Heart right ventricle (tissue), 16 donors: ENCODE measurements at regions not wholly inside any gene's neighbourhood (a gene's known extent, or its start where the extent isn't known, plus 50 kb on each side); places are given as distances from the start of the nearest gene placed in this dataset.

Source experiments
- ATAC-seq, 8 donors: fragments of 200-7000 bp; cut with Tn5 transposase; one replicate each; pipeline ENCODE4 v1.9.1; 2020; ENCODE audit warnings: mild to moderate bottlenecking in 8 of 8, moderate library complexity in 8 of 8, moderate number of reproducible peaks in 1 of 8
- DNase-seq, 2 donors: peaks; one replicate each; pipeline ENCODE4 v3.0.0-alpha.2; 2020
- H3K27ac ChIP-seq, 10 donors: fragments of 200-600 bp; sonication (generic) in 2 of 10; one replicate each; pipeline versions ENCODE4 v1.5.0 to v1.8.0; 2020 to 2022; ENCODE audit warnings: mild to moderate bottlenecking in 3 of 10
- H3K27me3 ChIP-seq, 7 donors: fragments of 200-600 bp; one replicate each; pipeline ENCODE4 v1.8.0; 2021 to 2022; ENCODE audit warnings: mild to moderate bottlenecking in 2 of 7
- H3K36me3 ChIP-seq, 9 donors: fragments of 200-600 bp; sonication (generic) in 1 of 9; one replicate each; pipeline versions ENCODE4 v1.5.0 to v1.8.0; 2020 to 2022; ENCODE audit warnings: mild to moderate bottlenecking in 2 of 9
- H3K4me1 ChIP-seq, 9 donors: fragments of 200-600 bp; sonication (generic) in 1 of 9; one replicate each; pipeline versions ENCODE4 v1.5.0 to v1.8.0; 2020 to 2022; ENCODE audit warnings: mild to moderate bottlenecking in 4 of 9
- H3K4me3 ChIP-seq, 10 donors: fragments of 200-600 bp; sonication (generic) in 2 of 10; one replicate each; pipeline versions ENCODE4 v1.5.0 to v1.8.0; 2020 to 2022; ENCODE audit warnings: mild to moderate bottlenecking in 7 of 10, moderate library complexity in 2 of 10
- H3K9me3 ChIP-seq, 11 donors: fragments of 200-600 bp in 10 of 11; sonication (generic) in 2 of 11; one replicate each; pipeline versions ENCODE4 v1.5.0 to v1.8.0; 2013 to 2022; ENCODE audit warnings: mild to moderate bottlenecking in 2 of 11, control low read depth in 1 of 11, moderate library complexity in 1 of 11
- WGBS, 2 donors: extraction: QIAGEN DNeasy Blood & Tissue Kit; methylation state at CpG; one replicate each; pipeline ENCODE4 v1.1.7; 2013; ENCODE audit warnings: inconsistent platforms in 1 of 2; 5-methylcytosine and 5-hydroxymethylcytosine counted together
- intact Hi-C, 10 donors: fragments of 100-400 bp; cut with DNase I; formaldehyde crosslinking; loops; one replicate each; pipeline versions ENCODE4 v1.11.1 to v1.14.2; 2022
- TF ChIP-seq, protein P1 (sequence below), 9 donors: fragments of 200-600 bp; sonication (generic) in 2 of 9; IDR thresholded peaks; one replicate each; pipeline versions ENCODE4 v1.5.0 to v1.8.0; 2021 to 2022; ENCODE audit warnings: antibody characterized with exemption in 9 of 9, mild to moderate bottlenecking in 5 of 9, moderate library complexity in 1 of 9
- donor health status: Arrhythmogenic right ventricular cardiomyopathy.
- donor health status: ischemic (EF 13 %, LVEDD 7.1; RV severe dilation, severe dysfunction).
- donor health status: healthy with polysubstance abuse.
- donor health status: DM: no; HTN: yes; CAD: no.
- donor health status: DM: no; HTN: no; CAD: no.
- donor health status: ischemic (EF 25% LVEDD 6.9; RV normal size, moderate dysfunction).
- donor health status: ischemic (EF 25% LVEDD 5.7; RV mildly dilated, moderate dysfunction).
- donor health status: healthy.
- donor health status: DM: yes; HTN: yes; CAD: no.
- donor health status: Ischemic cardiomyopathy.
- donor health status: ischemic (EF 35%, LVEDD 5.7; RV mildly dilated, moderate dysfunction).
- donor health status: nonischemic (EF 11% LVEDD 7.7; RV severe dilation, severe dysfunction).
- donor health status: DM: yes; HTN: yes; CAD: no.
- donor health status: PGD.
- donor health status: ischemic (EF 29% LVEDD 5.4; RV normal size, mild dysfunction).
- donor health status: nonischemic (EF 23%, LVEDD 6.1; RV moderate dilation, normal function).

DNA sequence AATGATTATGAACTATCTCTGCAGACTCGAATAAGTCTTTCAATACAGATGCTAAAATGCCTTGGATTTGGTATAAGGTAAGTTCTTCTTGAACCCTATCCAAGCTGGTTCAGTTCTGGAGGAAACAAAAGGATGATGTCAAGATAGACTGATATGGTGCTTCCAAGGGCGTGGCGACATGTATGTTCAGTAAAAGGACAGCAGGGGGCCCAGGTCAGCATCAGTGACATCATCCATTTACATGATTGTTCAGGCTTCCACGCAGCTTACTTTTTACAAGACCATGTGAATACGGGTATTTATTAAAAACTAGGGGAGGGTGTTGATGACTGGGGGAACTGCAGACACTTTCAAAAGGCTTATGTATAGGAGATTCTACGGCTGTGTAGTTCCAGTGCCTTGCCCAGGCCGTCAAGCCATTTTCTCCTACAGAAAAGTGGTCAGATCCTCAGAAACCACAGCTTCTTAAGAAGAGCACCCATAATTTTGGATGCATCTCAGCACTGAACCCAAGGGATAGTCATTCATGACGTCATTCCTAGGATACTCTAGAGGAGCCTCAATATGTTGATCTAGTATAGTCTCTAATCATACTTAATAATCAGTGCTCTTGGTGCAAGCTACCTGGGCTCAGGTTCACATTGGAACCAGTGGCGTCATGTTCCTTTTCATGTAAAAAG, 527.7 kb downstream of the FUT8 start:
- Histone ChIP-seq H3K36me3 (no peaks in the 10 kb centered on the region), H3K9me3 (no peaks in the 10 kb centered on the region), H3K4me3 (no peak overlapping the region), H3K4me1 (no peaks in the 10 kb centered on the region), H3K27ac (no peak overlapping the region), H3K27me3 (peaks cover 0 to 3% (median 0%) of the 10 kb centered on the region in 7 donors)
- intact Hi-C loops, result loop anchor here in 1 of 10 donors (10.0 kb wide), 1 partner anchor 775 kb away; no protein-coding TSS in a partner anchor
- TF ChIP-seq, protein P1, sequence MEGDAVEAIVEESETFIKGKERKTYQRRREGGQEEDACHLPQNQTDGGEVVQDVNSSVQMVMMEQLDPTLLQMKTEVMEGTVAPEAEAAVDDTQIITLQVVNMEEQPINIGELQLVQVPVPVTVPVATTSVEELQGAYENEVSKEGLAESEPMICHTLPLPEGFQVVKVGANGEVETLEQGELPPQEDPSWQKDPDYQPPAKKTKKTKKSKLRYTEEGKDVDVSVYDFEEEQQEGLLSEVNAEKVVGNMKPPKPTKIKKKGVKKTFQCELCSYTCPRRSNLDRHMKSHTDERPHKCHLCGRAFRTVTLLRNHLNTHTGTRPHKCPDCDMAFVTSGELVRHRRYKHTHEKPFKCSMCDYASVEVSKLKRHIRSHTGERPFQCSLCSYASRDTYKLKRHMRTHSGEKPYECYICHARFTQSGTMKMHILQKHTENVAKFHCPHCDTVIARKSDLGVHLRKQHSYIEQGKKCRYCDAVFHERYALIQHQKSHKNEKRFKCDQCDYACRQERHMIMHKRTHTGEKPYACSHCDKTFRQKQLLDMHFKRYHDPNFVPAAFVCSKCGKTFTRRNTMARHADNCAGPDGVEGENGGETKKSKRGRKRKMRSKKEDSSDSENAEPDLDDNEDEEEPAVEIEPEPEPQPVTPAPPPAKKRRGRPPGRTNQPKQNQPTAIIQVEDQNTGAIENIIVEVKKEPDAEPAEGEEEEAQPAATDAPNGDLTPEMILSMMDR (IDR thresholded peaks at IDR 0.05), result peak in 2 of 9 donors; percentile 16 to 27
- 73 to 82% methylated on average over 9 of the region's 9 CpGs for WGBS, 2 donors
- DNase-seq (no peak), ATAC-seq (no peak)

DNA sequence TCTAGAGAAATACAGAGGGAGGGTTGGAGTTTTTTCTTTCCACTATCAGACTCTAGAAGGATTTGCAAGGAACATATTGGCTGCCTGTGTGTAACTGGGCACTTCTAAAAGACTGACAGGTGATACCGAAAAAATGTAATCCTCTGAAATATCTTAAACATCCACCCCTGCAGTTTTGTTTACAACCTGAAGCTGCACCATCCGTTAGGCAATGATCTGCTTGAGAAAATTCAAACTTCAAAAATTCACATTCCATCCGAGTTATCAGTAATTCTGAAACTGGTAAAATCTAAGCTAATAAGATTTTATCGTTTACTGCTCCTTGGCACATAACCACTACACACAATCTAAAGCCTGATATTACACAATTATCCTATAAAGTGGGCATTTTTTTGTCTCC, 528.6 kb downstream of the FUT8 start:
- H3K9me3 ChIP-seq, result no peaks in the 10 kb centered on the region
- no peaks in the 10 kb centered on the region for H3K4me1 ChIP-seq
- H3K27me3 ChIP-seq, result peaks cover 0 to 6% (median 0%) of the 10 kb centered on the region in 7 donors
- H3K27ac ChIP-seq, result no peak overlapping the region
- H3K4me3 ChIP-seq, result no peak overlapping the region
- WGBS, 2 donors, result 76 to 81% methylated on average over 4 of the region's 4 CpGs
- ATAC-seq, result no peak
- intact Hi-C loops, result loop anchor here in 1 of 10 donors (10.0 kb wide), 1 partner anchor 776 kb away; no protein-coding TSS in a partner anchor
- no peak for DNase-seq
- H3K36me3 ChIP-seq, result no peaks in the 10 kb centered on the region
- TF ChIP-seq, protein P1 (IDR thresholded peaks at IDR 0.05), result no peak

DNA sequence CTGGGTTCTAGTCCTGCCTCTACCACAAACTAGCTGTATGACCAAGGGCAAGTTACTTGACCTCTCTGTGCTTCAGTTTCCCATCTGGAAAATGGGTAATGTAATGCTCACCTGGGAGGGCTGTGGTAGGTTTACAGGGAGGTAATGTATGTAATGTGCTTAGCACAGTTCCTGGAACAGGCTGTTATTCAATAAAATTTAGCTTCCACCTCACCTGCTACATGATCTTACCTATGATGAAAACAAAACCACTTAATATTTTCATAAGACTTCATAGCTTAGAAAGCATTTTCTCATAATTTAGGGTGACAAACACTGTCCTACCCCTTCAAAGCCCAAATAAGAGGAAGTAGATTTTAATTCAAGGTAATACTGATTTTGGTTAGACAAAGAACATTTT, 530.6 kb downstream of the FUT8 start:
- Histone ChIP-seq H3K27me3 (peaks cover 0 to 8% (median 0%) of the 10 kb centered on the region in 7 donors), H3K4me1 (no peaks in the 10 kb centered on the region), H3K36me3 (no peaks in the 10 kb centered on the region), H3K27ac (no peak overlapping the region), H3K9me3 (no peaks in the 10 kb centered on the region), H3K4me3 (no peak overlapping the region)
- intact Hi-C loops, result loop anchor here in 1 of 10 donors (10.0 kb wide), 1 partner anchor 778 kb away; no protein-coding TSS in a partner anchor
- DNase-seq (no peak), ATAC-seq (no peak)
- TF ChIP-seq, protein P1 (IDR thresholded peaks at IDR 0.05), result no peak

DNA sequence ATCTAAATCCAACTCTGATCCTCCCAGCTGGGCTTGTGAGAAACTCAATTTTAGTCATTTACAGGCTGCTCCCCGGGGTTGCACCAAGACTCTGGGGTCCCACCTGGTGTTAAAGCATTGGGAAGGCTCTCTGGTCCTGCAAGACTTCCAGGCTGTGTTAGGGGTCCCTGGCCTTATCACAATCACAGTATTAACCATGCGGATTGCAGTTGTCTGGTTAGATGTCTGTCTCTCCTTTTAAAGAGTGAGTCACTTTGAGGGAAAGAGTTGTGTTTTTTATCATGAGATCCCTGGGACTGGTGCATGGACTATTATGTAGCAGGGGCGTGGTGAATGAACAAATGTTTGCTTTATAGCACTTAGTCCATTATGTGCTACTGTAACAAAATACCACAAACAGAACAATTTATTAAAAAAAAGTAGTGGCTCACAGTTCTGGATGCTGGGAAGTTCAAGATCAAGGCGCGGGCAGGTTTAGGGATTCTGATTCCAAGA, 531.4 kb downstream of the FUT8 start:
- WGBS, 2 donors, result 86 to 92% methylated on average over 5 of the region's 5 CpGs
- TF ChIP-seq, protein P1 (IDR thresholded peaks at IDR 0.05), result no peak
- H3K9me3 ChIP-seq, result no peaks in the 10 kb centered on the region
- intact Hi-C loops, result loop anchor here in 1 of 10 donors (10.0 kb wide), 1 partner anchor 779 kb away; no protein-coding TSS in a partner anchor
- DNase-seq (no peak), ATAC-seq (no peak)
- no peaks in the 10 kb centered on the region for H3K36me3 ChIP-seq
- H3K4me1 ChIP-seq, result no peaks in the 10 kb centered on the region
- peaks cover 0 to 8% (median 0%) of the 10 kb centered on the region in 7 donors for H3K27me3 ChIP-seq
- H3K27ac ChIP-seq, result no peak overlapping the region
- H3K4me3 ChIP-seq, result no peak overlapping the region
